HEK293 (cell line): ENCODE measurements at regions not wholly inside any gene's neighbourhood (a gene's known extent, or its start where the extent isn't known, plus 50 kb on each side); places are given as distances from the start of the nearest gene placed in this dataset.
A peak's percentile ranks its signal among the peaks of the same experiment; 100 is the strongest.

Source experiments
- CTCF ChIA-PET: fragments of 350-600 bp; formaldehyde crosslinking; extraction: SDS; loops from one replicate; lab custom pipeline; 2021; ENCODE audit warnings: antibody characterized with exemption; lab: Yijun Ruan, JAX
- POLR2A ChIA-PET: fragments of 300-600 bp; formaldehyde crosslinking; extraction: SDS; loops from one replicate; lab custom pipeline; 2020; ENCODE audit warnings: antibody characterized with exemption, inconsistent platforms; lab: Yijun Ruan, JAX
- H3K27ac ChIP-seq: fragments of 200-500 bp; sonication (Bioruptor generic); 2 replicates; pipeline ENCODE4 v1.5.1; 2014; ENCODE audit warnings: low read depth, low read length, control low read depth, inconsistent platforms; ENCODE audit errors: extremely low read depth
- H3K36me3 ChIP-seq, 2 experiments: fragments of 200-500 bp in 1 of 2; sonication (Bioruptor generic) in 1 of 2; 1 replicate in 1 of 2; 2 replicates in 1 of 2; pipeline ENCODE4 v1.5.1; 2014 to 2017; ENCODE audit warnings: inconsistent platforms in 2 of 2, low read length in 2 of 2; ENCODE audit not compliant: control insufficient read depth in 2 of 2, insufficient read depth in 1 of 2
- H3K4me1 ChIP-seq: fragments of 200-500 bp; sonication (Bioruptor generic); 2 replicates; pipeline ENCODE4 v1.5.1; 2014; ENCODE audit warnings: mild to moderate bottlenecking, low read length, inconsistent platforms; ENCODE audit not compliant: control insufficient read depth, insufficient read depth
- H3K4me3 ChIP-seq: 2 replicates; pipeline ENCODE4 v1.5.1; 2011; ENCODE audit warnings: low read depth, mild to moderate bottlenecking, control low read depth, low read length, moderate library complexity
- H3K9me3 ChIP-seq: fragments of 200-500 bp; sonication (Bioruptor generic); 2 replicates; pipeline ENCODE4 v1.5.1; 2014; ENCODE audit warnings: low read depth, low read length, inconsistent platforms; ENCODE audit not compliant: control insufficient read depth, insufficient read depth
- FEZF1 ChIP-seq: fragments of 450-650 bp; formaldehyde crosslinking; IDR thresholded peaks from 2 replicates; pipeline ENCODE4 v1.5.1; 2016; ENCODE audit warnings: missing biosample characterization, missing genetic modification characterization
- HOXA7 ChIP-seq: sonication (generic); formaldehyde crosslinking; IDR thresholded peaks from 2 replicates; pipeline ENCODE4 v1.8.1; 2022; ENCODE audit warnings: missing genetic modification reagents, borderline replicate concordance
- ZFP41 ChIP-seq: fragments of 450-650 bp; formaldehyde crosslinking; IDR thresholded peaks from 2 replicates; pipeline ENCODE4 v1.5.1; 2016; ENCODE audit warnings: missing biosample characterization, missing genetic modification characterization, borderline replicate concordance
- ZNF19 ChIP-seq: fragments of 450-650 bp; formaldehyde crosslinking; IDR thresholded peaks from 2 replicates; pipeline ENCODE4; 2016; ENCODE audit warnings: missing biosample characterization, missing genetic modification characterization, low read depth
- ZNF211 ChIP-seq: fragments of 450-650 bp; formaldehyde crosslinking; IDR thresholded peaks from 2 replicates; pipeline ENCODE4 v1.5.1; 2016; ENCODE audit warnings: low read depth, missing biosample characterization, missing genetic modification characterization
- ZNF239 ChIP-seq: fragments of 450-650 bp; formaldehyde crosslinking; IDR thresholded peaks from 2 replicates; pipeline ENCODE4 v1.5.1; 2016; ENCODE audit warnings: missing biosample characterization, missing genetic modification characterization
- ZNF248 ChIP-seq: fragments of 450-650 bp; formaldehyde crosslinking; IDR thresholded peaks from 2 replicates; pipeline ENCODE4 v1.5.1; 2017; ENCODE audit warnings: missing biosample characterization, missing genetic modification characterization
- ZNF292 ChIP-seq: fragments of 450-650 bp; formaldehyde crosslinking; IDR thresholded peaks from 2 replicates; pipeline ENCODE4 v1.5.1; 2016; ENCODE audit warnings: low read depth, missing biosample characterization, missing genetic modification characterization, borderline replicate concordance
- ZNF341 ChIP-seq: fragments of 450-650 bp; formaldehyde crosslinking; IDR thresholded peaks from 2 replicates; pipeline ENCODE4; 2016; ENCODE audit warnings: low read depth, missing biosample characterization, missing genetic modification characterization
- ZNF37A ChIP-seq: fragments of 450-650 bp; IDR thresholded peaks from 2 replicates; pipeline ENCODE4 v1.5.1; 2018; ENCODE audit warnings: missing biosample characterization, missing genetic modification characterization
- ZNF404 ChIP-seq: fragments of 450-650 bp; formaldehyde crosslinking; IDR thresholded peaks from 2 replicates; pipeline ENCODE4 v1.5.1; 2017; ENCODE audit warnings: missing biosample characterization, missing genetic modification characterization
- ZNF530 ChIP-seq: fragments of 450-650 bp; formaldehyde crosslinking; IDR thresholded peaks from 2 replicates; pipeline ENCODE4 v1.5.1; 2016; ENCODE audit warnings: low read depth, missing biosample characterization, missing genetic modification characterization
- ZNF558 ChIP-seq: fragments of 450-650 bp; formaldehyde crosslinking; IDR thresholded peaks from 2 replicates; pipeline ENCODE4 v1.5.1; 2016; ENCODE audit warnings: missing biosample characterization, missing genetic modification characterization
- ZNF561 ChIP-seq: fragments of 450-650 bp; IDR thresholded peaks from 2 replicates; pipeline ENCODE4 v1.5.1; 2018; ENCODE audit warnings: missing biosample characterization, missing genetic modification characterization, borderline replicate concordance
- ZNF596 ChIP-seq: fragments of 450-650 bp; IDR thresholded peaks from 2 replicates; pipeline ENCODE4 v1.5.0; 2018; ENCODE audit warnings: missing biosample characterization, mild to moderate bottlenecking, missing genetic modification characterization, moderate library complexity
- ZNF701 ChIP-seq: fragments of 450-650 bp; formaldehyde crosslinking; IDR thresholded peaks from 2 replicates; pipeline ENCODE4 v1.5.1; 2016; ENCODE audit warnings: missing biosample characterization, missing genetic modification characterization
- ZNF707 ChIP-seq: fragments of 450-650 bp; formaldehyde crosslinking; IDR thresholded peaks from 2 replicates; pipeline ENCODE4 v1.5.1; 2016; ENCODE audit warnings: missing biosample characterization, missing genetic modification characterization
- ZNF776 ChIP-seq: fragments of 450-650 bp; formaldehyde crosslinking; IDR thresholded peaks from 2 replicates; pipeline ENCODE4 v1.5.0; 2017; ENCODE audit warnings: missing biosample characterization, missing genetic modification characterization, borderline replicate concordance
- ZSCAN30 ChIP-seq: fragments of 450-650 bp; IDR thresholded peaks from 2 replicates; pipeline ENCODE4 v1.5.1; 2018; ENCODE audit warnings: missing biosample characterization, mild to moderate bottlenecking, missing genetic modification characterization, moderate library complexity
- TF ChIP-seq, protein P1 (sequence below): fragments of 450-650 bp; formaldehyde crosslinking; IDR thresholded peaks from 2 replicates; pipeline ENCODE4 v1.5.1; 2017; ENCODE audit warnings: missing biosample characterization, missing genetic modification characterization
- TF ChIP-seq, protein P2 (sequence below): fragments of 450-650 bp; formaldehyde crosslinking; IDR thresholded peaks from 2 replicates; pipeline ENCODE4 v1.5.1; 2016; ENCODE audit warnings: missing biosample characterization, missing genetic modification characterization
- TF ChIP-seq, protein P3 (sequence below): fragments of 450-650 bp; formaldehyde crosslinking; IDR thresholded peaks from 2 replicates; pipeline ENCODE4 v1.5.1; 2016; ENCODE audit warnings: missing biosample characterization, missing genetic modification characterization
- TF ChIP-seq, protein P4 (sequence below): fragments of 450-650 bp; formaldehyde crosslinking; IDR thresholded peaks from 2 replicates; pipeline ENCODE4 v1.5.1; 2017; ENCODE audit warnings: missing biosample characterization, mild to moderate bottlenecking, missing genetic modification characterization, moderate library complexity
- TF ChIP-seq, protein P5 (sequence below): fragments of 450-650 bp; formaldehyde crosslinking; IDR thresholded peaks from 2 replicates; pipeline ENCODE4 v1.5.1; 2016; ENCODE audit warnings: missing biosample characterization, missing genetic modification characterization

DNA sequence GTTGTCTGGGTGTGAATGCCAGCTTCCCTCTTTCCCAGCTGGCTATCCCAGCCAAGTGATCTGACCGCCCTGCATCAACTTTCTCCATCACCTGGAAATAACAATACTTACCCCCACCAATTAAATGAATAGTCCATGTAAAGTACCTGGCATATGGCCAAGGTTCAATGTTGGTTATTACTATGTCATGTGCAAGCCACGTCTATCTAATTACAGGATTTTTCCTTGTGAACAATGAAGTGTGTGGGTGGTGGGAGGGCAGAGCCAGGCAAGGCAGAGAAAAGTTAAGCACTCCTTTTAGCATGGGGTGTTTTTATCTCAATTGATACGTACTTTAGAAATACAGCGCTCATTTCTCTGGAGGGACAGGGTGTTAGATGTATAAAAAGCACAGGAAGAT, 121.1 kb downstream of the NHLRC3 start (continued):
- TF ChIP-seq ZNF211 (no peak), ZNF341 (tag by site-specific recombination) (no peak), FEZF1 (tag by site-specific recombination) (peak; percentile 43; the same call in 1 of the 2 replicates), ZNF561 (tag by site-specific recombination) (no peak), ZNF701 (tag by site-specific recombination) (no peak), ZNF292 (tag by site-specific recombination) (no peak), ZNF558 (tag by site-specific recombination) (no peak), ZNF19 (tag by site-specific recombination) (no peak), ZNF37A (tag by site-specific recombination) (no peak), ZNF707 (tag by site-specific recombination) (no peak), HOXA7 (CRISPR knock-in tag) (no peak)
- TF ChIP-seq, protein P1, sequence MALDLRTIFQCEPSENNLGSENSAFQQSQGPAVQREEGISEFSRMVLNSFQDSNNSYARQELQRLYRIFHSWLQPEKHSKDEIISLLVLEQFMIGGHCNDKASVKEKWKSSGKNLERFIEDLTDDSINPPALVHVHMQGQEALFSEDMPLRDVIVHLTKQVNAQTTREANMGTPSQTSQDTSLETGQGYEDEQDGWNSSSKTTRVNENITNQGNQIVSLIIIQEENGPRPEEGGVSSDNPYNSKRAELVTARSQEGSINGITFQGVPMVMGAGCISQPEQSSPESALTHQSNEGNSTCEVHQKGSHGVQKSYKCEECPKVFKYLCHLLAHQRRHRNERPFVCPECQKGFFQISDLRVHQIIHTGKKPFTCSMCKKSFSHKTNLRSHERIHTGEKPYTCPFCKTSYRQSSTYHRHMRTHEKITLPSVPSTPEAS: no peak
- TF ChIP-seq, protein P2, sequence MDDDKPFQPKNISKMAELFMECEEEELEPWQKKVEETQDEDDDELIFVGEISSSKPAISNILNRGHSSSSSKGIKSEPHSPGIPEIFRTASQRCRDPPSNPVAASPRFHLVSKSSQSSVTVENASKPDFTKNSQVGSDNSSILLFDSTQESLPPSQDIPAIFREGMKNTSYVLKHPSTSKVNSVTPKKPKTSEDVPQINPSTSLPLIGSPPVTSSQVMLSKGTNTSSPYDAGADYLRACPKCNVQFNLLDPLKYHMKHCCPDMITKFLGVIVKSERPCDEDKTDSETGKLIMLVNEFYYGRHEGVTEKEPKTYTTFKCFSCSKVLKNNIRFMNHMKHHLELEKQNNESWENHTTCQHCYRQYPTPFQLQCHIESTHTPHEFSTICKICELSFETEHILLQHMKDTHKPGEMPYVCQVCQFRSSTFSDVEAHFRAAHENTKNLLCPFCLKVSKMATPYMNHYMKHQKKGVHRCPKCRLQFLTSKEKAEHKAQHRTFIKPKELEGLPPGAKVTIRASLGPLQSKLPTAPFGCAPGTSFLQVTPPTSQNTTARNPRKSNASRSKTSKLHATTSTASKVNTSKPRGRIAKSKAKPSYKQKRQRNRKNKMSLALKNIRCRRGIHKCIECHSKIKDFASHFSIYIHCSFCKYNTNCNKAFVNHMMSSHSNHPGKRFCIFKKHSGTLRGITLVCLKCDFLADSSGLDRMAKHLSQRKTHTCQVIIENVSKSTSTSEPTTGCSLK (tag by site-specific recombination): no peak
- TF ChIP-seq, protein P3, sequence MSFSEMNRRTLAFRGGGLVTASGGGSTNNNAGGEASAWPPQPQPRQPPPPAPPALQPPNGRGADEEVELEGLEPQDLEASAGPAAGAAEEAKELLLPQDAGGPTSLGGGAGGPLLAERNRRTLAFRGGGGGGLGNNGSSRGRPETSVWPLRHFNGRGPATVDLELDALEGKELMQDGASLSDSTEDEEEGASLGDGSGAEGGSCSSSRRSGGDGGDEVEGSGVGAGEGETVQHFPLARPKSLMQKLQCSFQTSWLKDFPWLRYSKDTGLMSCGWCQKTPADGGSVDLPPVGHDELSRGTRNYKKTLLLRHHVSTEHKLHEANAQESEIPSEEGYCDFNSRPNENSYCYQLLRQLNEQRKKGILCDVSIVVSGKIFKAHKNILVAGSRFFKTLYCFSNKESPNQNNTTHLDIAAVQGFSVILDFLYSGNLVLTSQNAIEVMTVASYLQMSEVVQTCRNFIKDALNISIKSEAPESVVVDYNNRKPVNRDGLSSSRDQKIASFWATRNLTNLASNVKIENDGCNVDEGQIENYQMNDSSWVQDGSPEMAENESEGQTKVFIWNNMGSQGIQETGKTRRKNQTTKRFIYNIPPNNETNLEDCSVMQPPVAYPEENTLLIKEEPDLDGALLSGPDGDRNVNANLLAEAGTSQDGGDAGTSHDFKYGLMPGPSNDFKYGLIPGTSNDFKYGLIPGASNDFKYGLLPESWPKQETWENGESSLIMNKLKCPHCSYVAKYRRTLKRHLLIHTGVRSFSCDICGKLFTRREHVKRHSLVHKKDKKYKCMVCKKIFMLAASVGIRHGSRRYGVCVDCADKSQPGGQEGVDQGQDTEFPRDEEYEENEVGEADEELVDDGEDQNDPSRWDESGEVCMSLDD: no peak

DNA sequence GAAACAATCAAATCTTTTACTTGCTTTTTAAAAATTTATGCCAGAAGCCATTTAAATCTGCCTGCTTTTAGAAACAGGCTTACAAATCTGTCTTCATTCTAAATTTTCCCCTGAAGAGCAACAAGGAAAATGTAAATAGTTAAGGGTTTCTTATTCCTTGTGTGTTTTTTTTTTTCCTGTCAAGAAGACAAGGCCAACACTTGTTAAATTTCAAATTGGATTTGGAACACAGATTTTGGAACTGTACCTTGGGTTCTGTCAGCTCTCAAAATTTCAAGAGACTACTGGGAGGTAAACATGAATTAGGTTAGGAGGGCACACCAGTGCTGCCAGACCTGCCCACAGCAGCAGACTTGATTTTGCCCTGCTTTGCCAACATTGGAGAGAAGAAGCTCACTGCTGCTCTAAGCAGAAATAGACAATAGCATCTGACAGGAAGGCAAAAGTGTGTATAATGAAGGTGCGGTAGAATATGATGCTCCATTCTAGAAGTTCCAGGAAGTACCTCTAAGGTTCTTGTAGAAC, 121.7 kb downstream of the NHLRC3 start:
- POLR2A ChIA-PET: no interaction called here
- Histone ChIP-seq H3K4me3 (no peak overlapping the region), H3K36me3 (no peaks in the 10 kb centered on the region), H3K9me3 (no peaks in the 10 kb centered on the region), H3K27ac (no peak overlapping the region), H3K4me1 (peaks cover 2% of the 10 kb centered on the region; the same call in 1 of the 2 replicates)
- CTCF ChIA-PET: interaction anchor here (1.0 kb wide), 1 partner anchor 10 kb away, joined by 3 read pairs; no protein-coding TSS in a partner anchor
- TF ChIP-seq, protein P2 (tag by site-specific recombination): no peak
- TF ChIP-seq ZNF404 (no peak), ZNF776 (tag by site-specific recombination) (no peak), ZNF19 (tag by site-specific recombination) (no peak), ZNF248 (tag by site-specific recombination) (no peak), ZNF596 (tag by site-specific recombination) (no peak), ZSCAN30 (tag by site-specific recombination) (no peak), ZFP41 (no peak), ZNF530 (tag by site-specific recombination) (no peak), ZNF239 (tag by site-specific recombination) (no peak)
- TF ChIP-seq, protein P4, sequence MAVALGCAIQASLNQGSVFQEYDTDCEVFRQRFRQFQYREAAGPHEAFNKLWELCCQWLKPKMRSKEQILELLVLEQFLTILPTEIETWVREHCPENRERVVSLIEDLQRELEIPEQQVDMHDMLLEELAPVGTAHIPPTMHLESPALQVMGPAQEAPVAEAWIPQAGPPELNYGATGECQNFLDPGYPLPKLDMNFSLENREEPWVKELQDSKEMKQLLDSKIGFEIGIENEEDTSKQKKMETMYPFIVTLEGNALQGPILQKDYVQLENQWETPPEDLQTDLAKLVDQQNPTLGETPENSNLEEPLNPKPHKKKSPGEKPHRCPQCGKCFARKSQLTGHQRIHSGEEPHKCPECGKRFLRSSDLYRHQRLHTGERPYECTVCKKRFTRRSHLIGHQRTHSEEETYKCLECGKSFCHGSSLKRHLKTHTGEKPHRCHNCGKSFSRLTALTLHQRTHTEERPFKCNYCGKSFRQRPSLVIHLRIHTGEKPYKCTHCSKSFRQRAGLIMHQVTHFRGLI (tag by site-specific recombination): no peak
- TF ChIP-seq, protein P5, sequence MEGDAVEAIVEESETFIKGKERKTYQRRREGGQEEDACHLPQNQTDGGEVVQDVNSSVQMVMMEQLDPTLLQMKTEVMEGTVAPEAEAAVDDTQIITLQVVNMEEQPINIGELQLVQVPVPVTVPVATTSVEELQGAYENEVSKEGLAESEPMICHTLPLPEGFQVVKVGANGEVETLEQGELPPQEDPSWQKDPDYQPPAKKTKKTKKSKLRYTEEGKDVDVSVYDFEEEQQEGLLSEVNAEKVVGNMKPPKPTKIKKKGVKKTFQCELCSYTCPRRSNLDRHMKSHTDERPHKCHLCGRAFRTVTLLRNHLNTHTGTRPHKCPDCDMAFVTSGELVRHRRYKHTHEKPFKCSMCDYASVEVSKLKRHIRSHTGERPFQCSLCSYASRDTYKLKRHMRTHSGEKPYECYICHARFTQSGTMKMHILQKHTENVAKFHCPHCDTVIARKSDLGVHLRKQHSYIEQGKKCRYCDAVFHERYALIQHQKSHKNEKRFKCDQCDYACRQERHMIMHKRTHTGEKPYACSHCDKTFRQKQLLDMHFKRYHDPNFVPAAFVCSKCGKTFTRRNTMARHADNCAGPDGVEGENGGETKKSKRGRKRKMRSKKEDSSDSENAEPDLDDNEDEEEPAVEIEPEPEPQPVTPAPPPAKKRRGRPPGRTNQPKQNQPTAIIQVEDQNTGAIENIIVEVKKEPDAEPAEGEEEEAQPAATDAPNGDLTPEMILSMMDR (tag by site-specific recombination): no peak
